ENCODE measurements at regions not wholly inside any gene's neighbourhood (a gene's known extent, or its start where the extent isn't known, plus 50 kb on each side); places are given as distances from the start of the nearest gene placed in this dataset.
"Not testable (repeated sequence)": the region's sequence is repeated elsewhere in the genome, so short reads cannot be mapped to it uniquely, and the experiment has no call there.

DNA sequence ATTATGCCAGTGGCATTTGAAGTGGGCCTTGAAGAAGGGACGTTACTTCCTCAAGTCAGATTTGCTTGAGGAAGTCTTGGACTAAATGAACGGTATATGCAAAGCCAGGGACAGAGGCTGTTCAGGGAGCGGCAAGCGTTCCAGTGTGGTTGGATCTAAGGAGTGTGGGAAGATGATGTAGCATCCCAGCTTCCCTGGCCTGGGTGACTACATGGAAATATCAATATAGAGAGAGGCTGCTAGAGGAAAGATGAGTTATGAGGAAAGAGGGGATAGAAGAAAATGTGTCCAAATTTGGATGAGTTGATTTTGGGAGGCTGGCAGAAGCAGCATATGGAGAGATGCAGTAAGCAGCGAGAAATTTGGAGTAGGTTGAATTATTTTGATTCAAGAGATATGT lies 432.5 kb upstream of the TENM3 start:
- H3K4me3 ChIP-seq, result no peak overlapping the region
- TF ChIP-seq, protein P1, sequence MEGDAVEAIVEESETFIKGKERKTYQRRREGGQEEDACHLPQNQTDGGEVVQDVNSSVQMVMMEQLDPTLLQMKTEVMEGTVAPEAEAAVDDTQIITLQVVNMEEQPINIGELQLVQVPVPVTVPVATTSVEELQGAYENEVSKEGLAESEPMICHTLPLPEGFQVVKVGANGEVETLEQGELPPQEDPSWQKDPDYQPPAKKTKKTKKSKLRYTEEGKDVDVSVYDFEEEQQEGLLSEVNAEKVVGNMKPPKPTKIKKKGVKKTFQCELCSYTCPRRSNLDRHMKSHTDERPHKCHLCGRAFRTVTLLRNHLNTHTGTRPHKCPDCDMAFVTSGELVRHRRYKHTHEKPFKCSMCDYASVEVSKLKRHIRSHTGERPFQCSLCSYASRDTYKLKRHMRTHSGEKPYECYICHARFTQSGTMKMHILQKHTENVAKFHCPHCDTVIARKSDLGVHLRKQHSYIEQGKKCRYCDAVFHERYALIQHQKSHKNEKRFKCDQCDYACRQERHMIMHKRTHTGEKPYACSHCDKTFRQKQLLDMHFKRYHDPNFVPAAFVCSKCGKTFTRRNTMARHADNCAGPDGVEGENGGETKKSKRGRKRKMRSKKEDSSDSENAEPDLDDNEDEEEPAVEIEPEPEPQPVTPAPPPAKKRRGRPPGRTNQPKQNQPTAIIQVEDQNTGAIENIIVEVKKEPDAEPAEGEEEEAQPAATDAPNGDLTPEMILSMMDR (IDR thresholded peaks at IDR 0.05 in 4 of 5, conservative IDR thresholded peaks at IDR 0.05 in 1 of 5), result no peak
- TF ChIP-seq POLR2A (IDR thresholded peaks at IDR 0.05), result no peak
- H3K9me3 ChIP-seq, result no peaks in the 10 kb centered on the region
- DNase-seq (no peak), ATAC-seq (no peak)
- H3K27me3 ChIP-seq, result no peaks in the 10 kb centered on the region
- no peaks in the 10 kb centered on the region for H3K36me3 ChIP-seq
- intact Hi-C loops (cut with DNase I; ENCODE audit: low total_unique reads), result no loop called here
- in situ Hi-C loops (cut with MboI; ENCODE audit: low sequenced_read_pairs in 4 of 4), result no loop called here
- no peaks in the 10 kb centered on the region for H3K4me1 ChIP-seq
- no peak overlapping the region for H3K27ac ChIP-seq

DNA sequence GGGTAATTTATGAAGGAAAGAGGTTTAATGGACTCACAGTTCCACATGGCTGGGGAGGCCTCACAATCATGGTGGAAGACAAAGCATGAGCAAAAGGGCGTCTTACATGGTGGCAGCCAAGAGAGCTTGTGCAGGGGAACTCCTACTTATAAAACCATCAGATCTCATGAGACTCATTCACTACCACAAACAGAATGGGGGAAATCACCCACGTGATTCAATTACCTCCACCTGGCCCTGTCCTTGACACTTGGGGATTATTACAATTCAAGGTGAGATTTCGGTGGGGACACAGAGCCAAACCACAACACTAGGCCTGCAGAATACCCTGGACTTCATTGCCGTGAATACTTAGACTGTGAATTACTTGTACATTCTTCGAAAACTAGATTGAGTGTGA lies 431.7 kb upstream of the TENM3 start:
- DNase-seq; H3K4me3 ChIP-seq; intact Hi-C loops (cut with DNase I; ENCODE audit: low total_unique reads); H3K27ac ChIP-seq; in situ Hi-C loops (cut with MboI; ENCODE audit: low sequenced_read_pairs in 4 of 4); H3K4me1 ChIP-seq; H3K9me3 ChIP-seq; ATAC-seq; H3K36me3 ChIP-seq; H3K27me3 ChIP-seq: not testable (repeated sequence)

DNA sequence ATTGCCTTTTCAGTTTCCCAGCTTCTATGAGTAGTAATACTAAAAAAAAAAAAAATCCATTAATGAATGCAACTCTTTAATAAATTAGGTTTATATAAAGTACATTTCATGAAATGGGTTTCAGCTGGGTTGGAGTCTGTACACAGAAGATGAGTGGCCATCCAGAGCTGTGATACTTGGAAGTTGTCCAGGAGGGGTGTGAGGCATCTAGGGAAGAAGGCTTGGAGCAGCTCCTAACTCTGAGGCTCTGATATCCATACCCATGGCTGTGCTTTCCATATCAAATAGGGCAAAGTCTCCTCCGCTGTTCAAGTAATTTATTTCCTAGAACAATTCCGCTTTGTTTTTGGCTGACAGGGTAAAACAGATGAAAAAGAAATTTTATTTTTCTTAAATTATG lies 423.3 kb upstream of the TENM3 start:
- H3K27ac ChIP-seq, result no peak overlapping the region
- no peak for ATAC-seq
- in situ Hi-C loops (cut with MboI; ENCODE audit: low sequenced_read_pairs in 4 of 4) (no loop called here), intact Hi-C loops (cut with DNase I; ENCODE audit: low total_unique reads) (no loop called here)
- DNase-seq, result no peak
- no peak overlapping the region for H3K4me3 ChIP-seq
- H3K36me3 ChIP-seq, result no peaks in the 10 kb centered on the region
- TF ChIP-seq, protein P1 (IDR thresholded peaks at IDR 0.05 in 4 of 5, conservative IDR thresholded peaks at IDR 0.05 in 1 of 5), result no peak
- TF ChIP-seq POLR2A (IDR thresholded peaks at IDR 0.05), result no peak
- no peaks in the 10 kb centered on the region for H3K27me3 ChIP-seq
- H3K9me3 ChIP-seq, result no peaks in the 10 kb centered on the region
- H3K4me1 ChIP-seq, result no peaks in the 10 kb centered on the region

DNA sequence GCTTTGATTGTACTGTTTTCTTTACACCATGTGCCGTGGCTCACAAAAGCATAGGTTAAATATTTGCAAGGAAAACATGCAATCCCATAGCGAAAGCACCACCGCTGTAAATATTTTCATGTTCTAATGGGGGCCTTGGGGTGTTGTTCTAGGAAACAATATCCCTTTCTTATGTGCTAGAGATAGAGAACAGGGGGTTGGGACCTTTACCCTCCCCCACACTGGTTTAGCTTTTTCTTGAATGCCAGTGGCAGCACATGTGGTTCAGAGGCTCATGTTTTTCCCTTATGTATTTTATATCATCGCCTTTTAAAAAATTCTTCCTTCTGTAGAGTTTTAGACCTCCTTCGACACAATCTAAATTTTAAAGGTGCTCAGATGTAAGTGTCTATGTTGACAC lies 422.6 kb upstream of the TENM3 start:
- no peak for ATAC-seq
- TF ChIP-seq POLR2A (IDR thresholded peaks at IDR 0.05), result no peak
- TF ChIP-seq, protein P1 (IDR thresholded peaks at IDR 0.05 in 4 of 5, conservative IDR thresholded peaks at IDR 0.05 in 1 of 5), result no peak
- in situ Hi-C loops (cut with MboI; ENCODE audit: low sequenced_read_pairs in 4 of 4), result no loop called here
- intact Hi-C loops (cut with DNase I; ENCODE audit: low total_unique reads), result no loop called here
- Histone ChIP-seq H3K4me1 (no peaks in the 10 kb centered on the region), H3K9me3 (no peaks in the 10 kb centered on the region), H3K36me3 (no peaks in the 10 kb centered on the region), H3K4me3 (no peak overlapping the region), H3K27me3 (no peaks in the 10 kb centered on the region), H3K27ac (no peak overlapping the region)
- DNase-seq, result no peak

DNA sequence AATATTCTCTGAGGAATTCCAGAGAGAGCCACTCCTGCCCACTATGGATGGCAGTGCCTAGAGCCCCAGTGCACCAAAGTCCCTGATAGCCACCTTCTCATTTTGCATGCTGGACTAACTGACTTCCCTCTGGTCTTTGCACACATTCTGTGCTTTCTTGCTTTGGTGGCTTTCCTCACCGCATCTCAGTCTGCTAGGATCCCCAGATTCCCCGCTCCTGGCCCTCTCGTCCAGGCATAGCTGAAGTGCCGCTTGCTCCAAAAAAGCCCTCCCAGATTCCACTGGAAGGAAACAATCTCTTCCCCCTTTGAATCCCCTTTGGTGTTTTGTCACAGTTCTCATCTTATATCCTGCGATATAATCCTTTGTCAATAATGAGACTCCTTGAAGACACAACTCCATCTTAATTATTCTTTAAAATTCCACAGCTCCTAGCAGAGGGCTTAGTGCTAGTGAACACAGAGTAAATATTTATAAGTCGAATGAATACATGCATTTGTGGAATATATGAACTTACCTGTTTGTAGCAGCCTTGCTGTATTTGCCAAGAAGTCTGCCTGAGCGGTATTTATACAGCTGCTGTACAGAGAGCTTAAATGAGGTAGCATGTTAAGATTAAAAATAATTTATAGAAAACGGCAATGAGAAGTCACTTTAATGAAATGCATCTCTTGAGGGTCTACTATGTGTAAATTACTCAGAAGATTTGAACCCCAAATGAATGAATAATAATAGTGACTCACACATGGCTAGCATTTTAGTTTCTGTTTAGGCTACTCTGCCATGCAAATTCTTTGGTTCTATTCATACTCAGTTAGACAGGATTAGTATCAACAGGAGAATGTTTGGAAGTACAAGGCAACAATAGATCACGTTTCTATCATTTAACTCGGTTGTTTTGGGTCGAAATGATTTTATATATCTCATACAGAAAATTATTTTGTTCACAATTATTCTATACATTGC lies 421.9 kb upstream of the TENM3 start:
- Histone ChIP-seq H3K27ac (no peak overlapping the region), H3K4me1 (no peaks in the 10 kb centered on the region), H3K36me3 (no peaks in the 10 kb centered on the region), H3K27me3 (no peaks in the 10 kb centered on the region), H3K4me3 (no peak overlapping the region), H3K9me3 (no peaks in the 10 kb centered on the region)
- in situ Hi-C loops (cut with MboI; ENCODE audit: low sequenced_read_pairs in 4 of 4) (no loop called here), intact Hi-C loops (cut with DNase I; ENCODE audit: low total_unique reads) (no loop called here)
- DNase-seq (no peak), ATAC-seq (no peak)
- TF ChIP-seq, protein P1 (IDR thresholded peaks at IDR 0.05 in 4 of 5, conservative IDR thresholded peaks at IDR 0.05 in 1 of 5), result no peak
- no peak for TF ChIP-seq POLR2A (IDR thresholded peaks at IDR 0.05)

All from gastrocnemius medialis (tissue), 4 donors.